Mammary epithelial cell (primary cell): ENCODE measurements at regions not wholly inside any gene's neighbourhood (a gene's known extent, or its start where the extent isn't known, plus 50 kb on each side); places are given as distances from the start of the nearest gene placed in this dataset.

ENCODE experiments used
- EZH2 ChIP-seq: IDR thresholded peaks from 2 replicates; pipeline ENCODE4 v1.6.1; 2012; ENCODE audit warnings: low read length, inconsistent platforms, borderline replicate concordance
- TF ChIP-seq, protein P1 (sequence below), 2 donors: IDR thresholded peaks in 1 of 2; conservative IDR thresholded peaks in 1 of 2; 2 replicates each; pipeline ENCODE4 v1.5.1; 2011 to 2012; ENCODE audit warnings: inconsistent platforms in 2 of 2, low read length in 2 of 2, mild to moderate bottlenecking in 2 of 2, control low read depth in 1 of 2, low read depth in 1 of 2; ENCODE audit not compliant: insufficient read depth in 1 of 2; ENCODE audit errors: extremely low read depth in 1 of 2

DNA sequence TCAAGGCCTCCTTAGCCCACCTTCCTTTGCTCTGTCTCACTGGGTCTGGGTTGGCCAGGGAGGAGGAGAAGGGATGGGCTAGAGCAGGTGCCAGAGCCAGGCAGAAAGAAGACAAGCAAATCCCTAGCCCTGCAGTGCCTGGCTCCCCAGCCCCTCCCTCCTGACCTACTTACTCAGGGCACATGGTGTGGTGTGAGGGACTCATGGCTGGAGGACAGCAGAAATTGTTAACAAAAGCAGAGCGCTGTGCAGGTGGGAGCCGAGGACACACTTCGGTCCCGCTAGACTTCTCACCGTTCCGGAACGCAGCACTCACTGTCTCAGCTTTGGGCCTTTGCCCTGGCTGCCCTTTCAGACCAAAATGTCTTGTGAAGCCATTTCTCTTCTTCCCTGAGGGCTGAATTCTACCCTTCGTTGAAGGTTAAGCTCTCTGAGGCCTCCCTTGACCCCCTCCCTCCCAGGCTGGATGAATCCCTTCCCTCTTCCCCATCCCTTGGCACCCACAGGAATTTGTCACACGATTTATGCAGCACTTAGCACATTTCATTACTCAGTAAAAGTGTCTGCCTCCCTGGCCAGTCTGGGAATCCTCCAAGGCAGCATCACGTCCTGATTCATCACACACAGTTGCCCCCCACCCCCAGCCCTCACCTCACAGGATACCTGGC, 263.9 kb upstream of the TRPC7 start:
- TF ChIP-seq, protein P1, sequence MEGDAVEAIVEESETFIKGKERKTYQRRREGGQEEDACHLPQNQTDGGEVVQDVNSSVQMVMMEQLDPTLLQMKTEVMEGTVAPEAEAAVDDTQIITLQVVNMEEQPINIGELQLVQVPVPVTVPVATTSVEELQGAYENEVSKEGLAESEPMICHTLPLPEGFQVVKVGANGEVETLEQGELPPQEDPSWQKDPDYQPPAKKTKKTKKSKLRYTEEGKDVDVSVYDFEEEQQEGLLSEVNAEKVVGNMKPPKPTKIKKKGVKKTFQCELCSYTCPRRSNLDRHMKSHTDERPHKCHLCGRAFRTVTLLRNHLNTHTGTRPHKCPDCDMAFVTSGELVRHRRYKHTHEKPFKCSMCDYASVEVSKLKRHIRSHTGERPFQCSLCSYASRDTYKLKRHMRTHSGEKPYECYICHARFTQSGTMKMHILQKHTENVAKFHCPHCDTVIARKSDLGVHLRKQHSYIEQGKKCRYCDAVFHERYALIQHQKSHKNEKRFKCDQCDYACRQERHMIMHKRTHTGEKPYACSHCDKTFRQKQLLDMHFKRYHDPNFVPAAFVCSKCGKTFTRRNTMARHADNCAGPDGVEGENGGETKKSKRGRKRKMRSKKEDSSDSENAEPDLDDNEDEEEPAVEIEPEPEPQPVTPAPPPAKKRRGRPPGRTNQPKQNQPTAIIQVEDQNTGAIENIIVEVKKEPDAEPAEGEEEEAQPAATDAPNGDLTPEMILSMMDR (conservative IDR thresholded peaks at IDR 0.05 in 1 of 2, IDR thresholded peaks at IDR 0.05 in 1 of 2; ENCODE audit: extremely low read depth in 1 of 2, insufficient read depth in 1 of 2, low read depth in 1 of 2, low read length in 2 of 2), result no peak
- TF ChIP-seq EZH2, result no peak
